HG03103 (cell line): ENCODE measurements at regions not wholly inside any gene's neighbourhood (a gene's known extent, or its start where the extent isn't known, plus 50 kb on each side); places are given as distances from the start of the nearest gene placed in this dataset.

Experiments used
- ATAC-seq: cut with Tn5 transposase; IDR thresholded peaks from one replicate; pipeline ENCODE4 v1.9.1; 2021; ENCODE audit warnings: low read depth; ENCODE audit not compliant: unreplicated experiment

GRCh38 chr14:101500061-101500460, 61.2 kb upstream of the DIO3 start:
- ATAC-seq = no peak

GRCh38 chr14:101500681-101501080, 60.6 kb upstream of the DIO3 start:
- ATAC-seq = no peak

- ATAC-seq = no peak
Observed at GRCh38 chr14:101501341-101501740, 60.0 kb upstream of the DIO3 start.

GRCh38 chr14:101501858-101502615, 59.3 kb upstream of the DIO3 start:
- ATAC-seq = no peak

- no peak for ATAC-seq
Observed at GRCh38 chr14:101502761-101503392, 58.4 kb upstream of the DIO3 start.

GRCh38 chr14:101503431-101504095, 57.7 kb upstream of the DIO3 start:
- ATAC-seq = no peak

- no peak for ATAC-seq
Observed at GRCh38 chr14:101504096-101504948, 57.0 kb upstream of the DIO3 start.

- ATAC-seq = no peak
Observed at GRCh38 chr14:101505236-101505970, 55.9 kb upstream of the DIO3 start.

GRCh38 chr14:101506211-101506925, 54.9 kb upstream of the DIO3 start:
- no peak for ATAC-seq

- ATAC-seq = no peak
Observed at GRCh38 chr14:101506926-101507835, 54.1 kb upstream of the DIO3 start.

GRCh38 chr14:101507836-101508150, 53.5 kb upstream of the DIO3 start:
- ATAC-seq = no peak

GRCh38 chr14:101508196-101508947, 52.9 kb upstream of the DIO3 start:
- ATAC-seq = no peak

- ATAC-seq = no peak
Observed at GRCh38 chr14:101508948-101509729, 52.2 kb upstream of the DIO3 start.

GRCh38 chr14:101509730-101510371, 51.4 kb upstream of the DIO3 start:
- ATAC-seq = no peak

GRCh38 chr14:101511199-101511598, 50.1 kb upstream of the DIO3 start:
- ATAC-seq = no peak
